HG02981 (cell line): ENCODE measurements at regions not wholly inside any gene's neighbourhood (a gene's known extent, or its start where the extent isn't known, plus 50 kb on each side); places are given as distances from the start of the nearest gene placed in this dataset.
"Not testable (repeated sequence)": the region's sequence is repeated elsewhere in the genome, so short reads cannot be mapped to it uniquely, and the experiment has no call there.

Experiments
- ATAC-seq: cut with Tn5 transposase; IDR thresholded peaks from one replicate; pipeline ENCODE4 v1.9.1; 2021; ENCODE audit warnings: mild to moderate bottlenecking, moderate library complexity; ENCODE audit not compliant: unreplicated experiment

GRCh38 chr9:87781331-87781730 lies 55.4 kb downstream of the CTSL start:
- no peak for ATAC-seq

GRCh38 chr9:87783180-87783579 lies 57.3 kb downstream of the CTSL start:
- no peak for ATAC-seq

DNA sequence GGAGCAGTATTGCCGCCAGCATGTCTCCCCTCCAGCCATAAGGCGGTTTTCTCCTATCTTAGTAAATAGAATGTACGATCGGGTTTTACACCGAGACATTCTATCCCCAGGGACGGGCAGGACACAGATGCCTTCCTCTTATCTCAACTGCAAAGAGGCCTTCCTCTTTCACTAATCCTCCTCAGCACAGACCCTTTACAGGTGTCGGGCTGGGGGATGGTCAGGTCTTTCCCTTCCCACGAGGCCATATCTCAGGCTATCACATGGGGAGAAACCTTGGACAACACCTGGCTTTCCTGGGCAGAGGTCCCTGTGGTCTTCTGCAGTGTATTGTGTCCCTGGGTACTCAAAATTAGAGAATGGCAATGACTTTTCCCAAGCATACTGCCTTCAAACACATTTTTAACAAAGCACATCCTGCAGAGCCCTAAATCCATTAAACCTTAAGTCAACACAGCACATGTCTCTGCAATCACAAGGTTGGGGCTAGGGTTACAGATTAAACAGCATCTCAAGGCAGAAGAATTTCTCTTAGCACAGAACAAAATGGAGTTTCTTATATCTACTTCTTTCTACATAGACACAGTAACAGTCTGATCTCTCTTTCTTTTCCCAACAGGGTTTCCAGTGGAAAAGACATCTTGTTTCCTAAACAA lies 59.5 kb downstream of the CTSL start:
- not testable (repeated sequence) for ATAC-seq

DNA sequence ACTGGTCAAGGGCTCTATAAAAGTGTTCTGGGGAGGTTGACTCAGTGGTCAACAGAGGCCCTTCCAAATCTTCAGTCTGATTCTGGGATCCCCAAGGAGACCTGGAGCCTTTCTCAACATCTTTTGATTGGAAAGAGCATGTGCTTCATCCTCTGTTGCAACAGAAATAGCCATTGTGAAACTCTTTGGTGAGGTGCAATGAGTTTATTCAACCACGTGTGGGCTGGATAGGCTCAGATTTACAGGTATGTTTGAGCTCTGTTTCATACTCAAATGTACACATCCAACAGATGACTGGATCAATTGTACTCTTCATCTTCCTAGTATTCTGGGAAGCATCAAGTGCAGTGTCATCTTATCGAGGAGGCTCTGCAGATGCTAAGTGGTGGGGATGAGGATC lies 60.5 kb downstream of the CTSL start:
- no peak for ATAC-seq

DNA sequence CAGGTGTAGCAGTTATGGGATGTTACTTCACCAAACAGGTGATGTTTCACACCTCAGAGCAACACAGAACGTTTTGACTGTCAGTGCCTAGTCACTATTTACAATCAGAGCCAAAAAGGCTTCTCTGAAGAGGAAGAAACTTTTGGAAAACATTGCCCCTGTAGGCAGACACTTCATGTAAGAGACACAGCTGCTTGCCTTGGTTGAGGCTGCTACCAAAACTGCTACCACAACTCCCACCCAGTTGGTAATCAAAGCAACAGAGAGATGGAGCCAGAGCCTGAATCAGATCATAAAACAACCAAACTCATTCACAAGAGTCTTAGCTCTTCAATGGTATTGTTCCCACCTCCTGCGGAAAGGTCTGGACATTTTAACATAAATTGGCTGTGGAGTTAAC lies 61.0 kb downstream of the CTSL start:
- no peak for ATAC-seq

DNA sequence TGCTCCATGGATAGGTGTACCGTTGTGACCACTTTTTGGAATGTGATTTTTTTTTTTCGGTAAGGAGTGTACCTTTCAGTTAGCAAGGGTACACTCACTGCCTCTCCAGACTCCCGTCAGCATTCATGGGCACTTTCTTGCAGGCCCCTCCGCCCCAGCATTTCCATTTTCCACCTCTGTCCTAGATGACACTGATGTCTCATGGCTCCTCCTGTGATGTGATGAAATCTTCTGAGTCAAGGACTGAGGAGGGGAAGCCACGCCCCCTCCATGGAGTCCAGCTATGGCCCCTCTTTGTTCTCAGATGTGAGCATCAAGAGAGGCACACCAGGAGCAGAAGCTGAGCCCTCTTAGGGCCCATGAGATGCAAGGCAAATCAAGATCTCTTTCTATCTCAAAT lies 61.8 kb downstream of the CTSL start:
- no peak for ATAC-seq

DNA sequence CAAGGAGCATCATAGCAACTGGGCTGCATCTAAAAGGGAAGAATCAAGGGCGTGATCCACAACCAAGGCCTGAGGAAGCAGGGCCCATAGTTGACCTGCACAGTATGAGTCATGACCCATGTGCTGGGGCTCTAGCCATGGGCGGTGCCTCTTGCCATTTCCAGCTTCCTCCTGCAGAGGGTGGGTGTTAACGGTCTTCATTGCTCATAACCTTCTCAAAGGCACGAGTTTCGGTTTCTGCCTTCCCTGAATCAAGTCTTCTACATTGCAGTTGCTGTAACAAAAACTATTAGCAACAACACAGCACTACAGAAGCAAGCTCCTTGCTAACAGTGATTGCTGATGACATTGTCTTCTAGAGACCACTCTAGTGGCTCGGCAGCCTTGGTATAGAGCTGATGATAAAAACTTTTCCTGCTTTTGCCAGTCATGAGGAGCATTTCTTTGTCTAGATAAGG lies 66.9 kb downstream of the CTSL start:
- ATAC-seq, result peak; percentile 83

DNA sequence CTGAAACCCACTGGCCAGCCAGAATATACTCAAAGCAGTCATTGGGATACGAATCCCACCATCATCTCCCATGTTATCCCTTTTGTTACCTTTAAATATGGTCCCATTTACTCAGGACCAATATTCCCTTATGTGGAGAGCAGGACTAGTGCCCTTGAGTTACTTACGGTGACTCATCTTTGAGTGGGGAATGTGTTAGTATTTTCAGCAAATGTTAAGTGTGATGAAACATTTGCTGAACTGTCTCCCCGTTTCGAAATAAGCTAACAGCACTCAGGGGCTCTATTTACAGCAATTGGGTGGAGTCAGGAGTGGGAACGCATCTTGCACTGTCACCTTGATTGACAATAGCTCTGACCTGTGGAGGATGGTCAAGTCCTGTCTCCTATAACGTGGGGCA lies 67.4 kb downstream of the CTSL start:
- ATAC-seq, result no peak

DNA sequence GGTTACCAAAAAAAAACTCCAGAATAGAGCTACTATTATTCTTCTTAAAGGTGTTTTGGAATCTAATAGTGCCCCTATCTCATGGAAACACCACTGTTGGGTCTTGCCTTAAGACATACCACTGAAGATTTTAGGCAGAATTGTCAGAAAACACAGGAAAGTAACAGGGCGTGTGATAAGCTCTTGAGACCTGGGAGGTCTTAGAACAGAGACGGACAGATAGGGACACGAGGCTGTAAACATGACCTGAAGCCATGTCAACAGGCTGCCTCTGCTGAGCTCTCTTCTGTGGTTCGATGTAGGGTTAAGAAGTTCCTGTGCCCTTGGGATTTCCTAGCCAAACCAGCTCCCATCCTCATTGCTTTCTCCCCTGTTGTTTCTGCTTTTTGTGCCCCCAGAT lies 69.3 kb downstream of the CTSL start:
- ATAC-seq, result no peak

GRCh38 chr9:87796196-87796595 lies 70.3 kb downstream of the CTSL start:
- no peak for ATAC-seq

DNA sequence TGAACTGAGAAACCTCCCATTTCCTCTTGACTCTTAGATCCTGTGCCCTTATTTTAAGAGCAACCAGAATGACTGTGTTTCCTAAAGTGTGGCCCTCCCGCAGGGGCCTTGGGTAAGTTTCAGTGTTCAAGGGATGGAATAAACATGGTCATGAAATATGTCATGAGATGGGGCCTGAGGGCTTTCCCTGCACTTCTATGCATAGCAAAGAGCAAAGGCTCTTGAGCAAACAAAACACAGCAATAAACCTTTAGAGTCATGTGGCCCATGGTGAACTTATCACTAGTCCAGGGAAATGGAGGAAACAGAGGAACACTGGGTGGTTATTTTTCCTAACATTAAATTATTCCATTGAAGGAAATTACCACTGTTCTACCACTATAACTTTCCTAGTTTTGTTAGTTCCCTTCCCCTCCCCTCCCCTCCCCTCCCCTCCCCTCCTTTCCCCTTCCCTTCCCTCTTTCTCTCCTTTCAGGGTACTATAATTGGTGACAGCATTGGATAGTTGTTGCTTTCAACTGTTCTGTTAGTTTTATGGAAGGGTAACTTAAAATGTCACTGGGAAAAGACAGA lies 72.4 kb downstream of the CTSL start:
- no peak for ATAC-seq

DNA sequence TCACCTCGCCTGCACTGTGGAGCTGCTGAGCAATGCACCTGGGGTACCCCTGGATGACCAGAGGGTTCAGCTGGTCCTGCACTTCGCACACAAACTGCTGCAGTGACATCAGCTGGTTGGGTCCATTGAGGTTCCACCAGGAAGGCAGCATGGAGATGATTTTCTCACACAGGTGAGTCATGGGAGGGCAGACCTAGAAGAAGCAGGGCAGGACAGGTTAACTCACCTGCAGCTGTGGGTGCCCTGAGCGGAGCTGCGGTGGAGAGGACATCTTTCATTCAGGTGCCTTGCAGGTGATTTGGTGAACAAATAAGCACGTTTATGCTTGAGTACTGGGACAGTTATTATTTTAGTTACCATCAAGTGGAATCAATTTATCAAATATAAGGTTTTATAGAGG lies 73.6 kb downstream of the CTSL start:
- no peak for ATAC-seq

DNA sequence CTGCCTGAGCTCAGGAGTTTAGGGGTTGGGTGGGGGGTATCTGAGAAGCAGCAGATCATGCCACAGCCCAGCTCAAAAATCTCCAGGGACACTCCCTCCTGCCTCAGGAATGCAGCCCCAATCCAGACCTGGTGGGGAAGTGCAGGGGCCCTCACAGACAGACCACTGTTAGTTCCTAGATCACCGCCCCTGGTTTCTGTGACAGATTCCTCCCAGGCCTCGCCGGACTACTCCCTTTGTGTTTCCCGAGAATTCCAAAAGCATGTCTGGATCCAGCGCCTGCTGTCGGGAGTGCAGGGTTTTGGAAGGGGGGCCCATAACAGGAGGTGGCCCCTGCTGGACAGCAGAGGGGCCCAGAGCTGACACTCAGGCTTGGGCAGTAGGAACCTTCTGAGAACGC lies 74.5 kb downstream of the CTSL start:
- no peak for ATAC-seq

GRCh38 chr9:87801013-87801412 lies 75.1 kb downstream of the CTSL start:
- no peak for ATAC-seq

DNA sequence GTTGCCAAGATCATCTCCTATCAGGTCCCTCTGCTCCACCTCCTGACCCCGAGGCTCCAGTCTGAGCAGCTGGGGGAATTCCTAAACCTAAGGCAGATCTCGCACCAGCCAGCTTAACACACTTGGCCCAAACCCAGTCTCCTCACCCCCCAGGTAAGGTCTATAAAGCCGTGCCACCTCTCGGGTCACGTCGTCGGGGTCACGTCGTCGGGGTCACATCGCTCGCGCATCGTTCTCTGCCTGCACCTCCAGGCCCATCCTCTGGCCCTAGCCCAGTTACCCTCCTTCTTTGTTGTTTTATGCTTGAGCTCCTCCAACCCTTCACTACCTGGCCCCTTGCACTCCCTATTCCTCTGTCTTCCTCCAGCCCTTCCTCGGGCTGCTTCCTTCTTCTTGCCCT lies 77.2 kb downstream of the CTSL start:
- no peak for ATAC-seq

DNA sequence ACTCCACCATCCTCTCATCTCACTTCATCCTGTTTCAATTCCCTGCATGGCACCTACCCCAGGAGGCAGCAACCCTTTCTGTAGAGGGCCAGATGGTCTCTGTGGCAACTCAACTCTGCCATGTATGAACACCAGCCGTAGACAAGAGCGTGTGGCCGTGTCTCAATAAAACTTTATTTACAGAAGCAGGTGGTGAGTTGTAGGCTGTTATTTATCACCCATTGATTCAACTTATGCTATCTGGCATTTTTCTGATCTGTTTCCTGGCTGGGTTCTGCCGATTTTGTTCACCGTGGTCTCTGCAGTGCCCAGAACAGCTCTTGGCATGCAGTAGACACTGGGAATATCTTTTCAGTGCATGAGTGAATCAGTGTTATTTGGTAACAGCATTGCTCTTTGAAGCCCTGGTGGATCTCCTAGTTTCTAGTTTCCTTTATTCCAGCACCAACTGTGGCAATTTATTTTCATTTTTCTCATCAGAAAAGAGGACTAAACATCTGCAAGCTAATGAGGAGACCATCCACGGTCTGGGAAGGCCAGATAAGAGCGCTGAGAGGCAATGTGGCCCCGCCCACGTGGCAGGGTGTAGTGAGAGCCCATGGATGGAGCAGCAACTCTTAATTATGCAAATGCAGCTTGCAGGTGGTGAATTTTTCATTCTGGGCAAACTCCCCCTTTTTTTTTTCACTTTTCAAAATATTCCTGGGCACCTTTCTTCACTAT lies 77.9 kb downstream of the CTSL start:
- ATAC-seq, result no peak

- ATAC-seq, result no peak
Observed at GRCh38 chr9:87805259-87805658, 77.4 kb upstream of the SPATA31E1 start.

DNA sequence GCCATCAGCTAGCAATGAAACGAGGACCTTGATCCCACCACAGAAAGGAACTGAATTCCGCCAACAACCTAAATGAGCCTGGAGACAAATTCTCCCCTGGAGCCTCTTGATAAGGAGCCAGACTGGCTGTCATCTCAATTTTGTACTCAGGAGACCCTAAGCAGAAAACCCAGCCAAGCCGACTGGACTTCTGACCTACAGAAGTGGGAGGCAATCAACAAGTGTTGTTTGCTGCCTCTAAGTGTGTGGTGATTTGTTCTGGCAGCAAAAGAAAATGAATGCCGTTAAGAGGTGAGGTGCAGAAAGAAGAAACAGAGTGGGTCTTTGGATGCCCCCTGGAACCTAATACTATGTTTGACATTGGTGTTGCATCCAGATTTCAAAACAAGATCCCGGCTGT lies 72.7 kb upstream of the SPATA31E1 start:
- ATAC-seq, result no peak

DNA sequence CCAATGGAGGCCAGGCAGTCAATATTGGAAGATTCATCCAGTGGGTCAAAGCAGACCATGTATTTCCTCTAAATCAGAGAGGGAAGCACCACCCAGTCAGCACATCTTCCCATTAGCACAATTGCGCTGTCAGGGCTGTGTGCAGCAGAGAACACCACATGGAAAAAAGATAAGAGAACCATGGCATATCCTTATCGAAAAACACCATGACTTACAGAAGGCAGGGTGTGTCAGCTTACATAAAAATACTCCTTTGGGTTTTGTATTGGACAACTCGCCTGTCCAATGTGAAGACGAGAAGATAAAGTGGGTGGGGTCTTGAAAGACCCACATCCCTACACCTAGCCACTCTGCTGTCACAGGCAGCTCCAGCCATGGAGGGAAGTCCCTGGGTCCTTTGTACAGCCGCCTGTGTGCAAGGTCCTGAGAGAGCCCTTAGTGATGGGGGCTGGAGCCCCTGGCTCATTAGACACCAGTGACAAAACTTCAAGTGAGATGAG lies 71.9 kb upstream of the SPATA31E1 start:
- ATAC-seq, result no peak

DNA sequence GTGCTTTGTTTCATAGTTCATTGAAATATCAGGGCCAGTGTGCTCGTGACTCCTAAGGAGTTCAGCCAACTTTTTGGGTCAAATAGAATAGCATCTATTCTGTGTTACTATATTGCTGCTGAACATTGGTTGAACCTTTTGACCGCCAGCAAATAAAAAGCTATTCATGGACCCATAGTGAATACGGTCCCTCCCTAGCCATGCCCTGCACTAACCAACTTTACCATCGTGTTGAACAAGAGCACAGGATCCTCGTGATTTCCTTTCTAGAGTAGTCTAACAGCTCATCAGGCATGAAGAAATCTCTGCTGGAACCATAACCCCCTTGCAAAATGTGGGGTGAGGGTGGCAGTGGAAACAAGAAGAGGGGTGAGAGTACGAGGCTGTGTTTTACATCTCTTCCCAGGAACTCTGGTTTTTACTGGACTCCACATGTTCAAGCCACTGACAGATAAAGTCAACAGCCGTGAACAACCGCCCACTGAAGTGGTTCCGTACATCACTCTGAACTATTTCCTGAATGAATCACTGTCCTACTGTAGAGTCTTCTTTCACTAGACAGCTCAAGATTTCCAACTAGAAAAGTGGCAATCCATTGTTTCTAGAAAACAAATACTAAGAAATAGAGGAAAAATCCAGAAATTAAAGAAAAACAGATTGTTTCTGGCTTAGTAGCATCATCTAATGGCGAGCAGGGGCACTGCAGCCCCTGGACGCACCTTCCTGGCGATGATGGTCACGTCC lies 70.1 kb upstream of the SPATA31E1 start:
- ATAC-seq, result no peak

DNA sequence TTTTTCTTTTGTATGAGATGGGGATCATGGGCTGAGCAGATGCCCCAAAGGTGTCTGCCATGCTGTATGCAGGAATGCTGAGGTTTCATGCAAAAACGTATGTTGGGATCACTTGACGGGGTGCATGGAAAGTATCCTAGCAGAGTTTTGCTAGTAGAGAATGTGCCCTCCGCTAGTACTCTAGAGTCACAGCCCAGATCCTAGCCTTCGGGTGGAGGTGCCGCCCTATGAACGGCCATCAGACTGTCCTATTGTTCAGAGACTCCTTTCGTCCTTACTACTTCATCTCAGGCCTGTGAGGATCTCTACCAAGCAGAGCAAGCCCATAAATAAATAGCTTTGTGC lies 69.6 kb upstream of the SPATA31E1 start:
- no peak for ATAC-seq

DNA sequence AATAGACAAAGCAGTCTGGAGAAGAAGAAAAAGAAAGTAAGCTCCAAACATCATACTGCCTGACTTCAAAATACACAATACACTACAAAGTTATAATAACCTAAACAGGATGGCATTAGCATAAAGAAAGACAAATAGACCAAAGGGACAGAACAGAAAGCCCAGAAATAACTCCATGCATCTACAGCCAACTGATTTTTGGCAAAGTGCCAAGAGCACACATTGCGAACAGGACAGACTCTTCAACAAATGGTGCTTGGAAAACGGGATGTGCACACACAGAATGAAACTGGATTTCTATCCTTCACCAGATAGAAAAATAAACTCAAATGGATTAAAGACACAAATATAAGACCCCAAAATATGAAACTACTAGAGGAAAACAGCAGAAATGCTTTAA lies 66.6 kb upstream of the SPATA31E1 start:
- no peak for ATAC-seq
